IMR-90 (cell line): ENCODE measurements at regions not wholly inside any gene's neighbourhood (a gene's known extent, or its start where the extent isn't known, plus 50 kb on each side); places are given as distances from the start of the nearest gene placed in this dataset.

Experiments
- BHLHE40 ChIP-seq: fragments of 150-350 bp; IDR thresholded peaks from 2 replicates; pipeline ENCODE4 v1.6.1; 2016; ENCODE audit warnings: mild to moderate bottlenecking, low read depth, low read length
- CEBPB ChIP-seq: IDR thresholded peaks from 2 replicates; pipeline ENCODE4 v1.6.1; 2012; ENCODE audit warnings: low read depth, low read length, improper control_type of control experiment
- CHD1 ChIP-seq: IDR thresholded peaks from 2 replicates; pipeline ENCODE4 v1.6.1; 2012; ENCODE audit warnings: low read depth, low read length, improper control_type of control experiment
- FOS ChIP-seq: fragments of 150-350 bp; IDR thresholded peaks from 2 replicates; pipeline ENCODE4 v1.6.1; 2016; ENCODE audit warnings: low read depth, low read length
- MAZ ChIP-seq: IDR thresholded peaks from 2 replicates; pipeline ENCODE4 v1.6.1; 2012; ENCODE audit warnings: low read depth, mild to moderate bottlenecking, low read length, improper control_type of control experiment, moderate library complexity, borderline replicate concordance
- MXI1 ChIP-seq: IDR thresholded peaks from 2 replicates; pipeline ENCODE4 v1.6.1; 2012; ENCODE audit warnings: low read depth, mild to moderate bottlenecking, low read length, moderate library complexity, borderline replicate concordance
- POLR2A ChIP-seq: IDR thresholded peaks from 2 replicates; pipeline ENCODE4 v1.6.1; 2012; ENCODE audit warnings: mild to moderate bottlenecking, low read depth, low read length
- RAD21 ChIP-seq: IDR thresholded peaks from 2 replicates; pipeline ENCODE4 v1.6.1; 2012; ENCODE audit warnings: low read length, improper control_type of control experiment
- RCOR1 ChIP-seq: IDR thresholded peaks from 2 replicates; pipeline ENCODE4 v1.6.1; 2012; ENCODE audit warnings: mild to moderate bottlenecking, low read length, improper control_type of control experiment; ENCODE audit not compliant: insufficient replicate concordance
- RFX5 ChIP-seq: IDR thresholded peaks from 2 replicates; pipeline ENCODE4 v1.8.0; 2012; ENCODE audit warnings: low read depth, mild to moderate bottlenecking, low read length, moderate library complexity
- SMC3 ChIP-seq: fragments of 150-350 bp; IDR thresholded peaks from 2 replicates; pipeline ENCODE4 v1.6.1; 2016; ENCODE audit warnings: low read depth, mild to moderate bottlenecking, antibody characterized with exemption, low read length, moderate library complexity
- TF ChIP-seq, protein P1 (sequence below): conservative IDR thresholded peaks from 2 replicates; pipeline ENCODE4 v1.5.1; 2012; ENCODE audit warnings: mild to moderate bottlenecking, low read depth, low read length, improper control_type of control experiment
- TF ChIP-seq, protein P2 (sequence below): fragments of 150-350 bp; IDR thresholded peaks from 2 replicates; pipeline ENCODE4 v1.6.1; 2017; ENCODE audit warnings: mild to moderate bottlenecking, antibody characterized with exemption, low read length, low read depth
- TF ChIP-seq, protein P3 (sequence below): fragments of 150-350 bp; IDR thresholded peaks from 2 replicates; pipeline ENCODE4 v1.6.1; 2016; ENCODE audit warnings: low read depth, mild to moderate bottlenecking, low read length, moderate library complexity, borderline replicate concordance

DNA sequence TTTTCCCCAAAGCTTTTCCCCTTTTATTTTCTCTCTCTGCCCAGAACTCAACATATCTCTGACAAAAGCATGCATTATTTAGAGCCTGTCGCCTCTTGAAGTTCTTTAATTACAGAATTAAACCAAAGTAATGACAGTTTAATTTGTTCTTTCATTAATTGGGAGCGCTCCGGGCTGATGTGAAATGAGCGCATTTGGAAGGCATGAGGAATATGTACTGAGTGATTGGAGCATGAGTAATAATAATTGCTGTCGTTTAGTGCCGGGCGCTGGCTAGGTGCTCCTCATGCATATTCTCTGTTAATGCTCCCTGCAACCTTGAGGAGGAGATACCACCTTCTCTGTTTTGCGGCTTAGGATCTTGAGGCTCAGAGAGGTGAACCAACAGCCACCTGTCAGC is 120.5 kb downstream of the SLC25A47 start:
- no peak for TF ChIP-seq POLR2A
- TF ChIP-seq, protein P1, sequence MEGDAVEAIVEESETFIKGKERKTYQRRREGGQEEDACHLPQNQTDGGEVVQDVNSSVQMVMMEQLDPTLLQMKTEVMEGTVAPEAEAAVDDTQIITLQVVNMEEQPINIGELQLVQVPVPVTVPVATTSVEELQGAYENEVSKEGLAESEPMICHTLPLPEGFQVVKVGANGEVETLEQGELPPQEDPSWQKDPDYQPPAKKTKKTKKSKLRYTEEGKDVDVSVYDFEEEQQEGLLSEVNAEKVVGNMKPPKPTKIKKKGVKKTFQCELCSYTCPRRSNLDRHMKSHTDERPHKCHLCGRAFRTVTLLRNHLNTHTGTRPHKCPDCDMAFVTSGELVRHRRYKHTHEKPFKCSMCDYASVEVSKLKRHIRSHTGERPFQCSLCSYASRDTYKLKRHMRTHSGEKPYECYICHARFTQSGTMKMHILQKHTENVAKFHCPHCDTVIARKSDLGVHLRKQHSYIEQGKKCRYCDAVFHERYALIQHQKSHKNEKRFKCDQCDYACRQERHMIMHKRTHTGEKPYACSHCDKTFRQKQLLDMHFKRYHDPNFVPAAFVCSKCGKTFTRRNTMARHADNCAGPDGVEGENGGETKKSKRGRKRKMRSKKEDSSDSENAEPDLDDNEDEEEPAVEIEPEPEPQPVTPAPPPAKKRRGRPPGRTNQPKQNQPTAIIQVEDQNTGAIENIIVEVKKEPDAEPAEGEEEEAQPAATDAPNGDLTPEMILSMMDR: no peak
- TF ChIP-seq RAD21: no peak
- no peak for TF ChIP-seq MXI1
- TF ChIP-seq RCOR1: no peak
- TF ChIP-seq FOS: 0 out of 2 replicates have a peak, but pooled peaks have one; percentile 29
- no peak for TF ChIP-seq CEBPB
- no peak for TF ChIP-seq CHD1
- TF ChIP-seq, protein P2, sequence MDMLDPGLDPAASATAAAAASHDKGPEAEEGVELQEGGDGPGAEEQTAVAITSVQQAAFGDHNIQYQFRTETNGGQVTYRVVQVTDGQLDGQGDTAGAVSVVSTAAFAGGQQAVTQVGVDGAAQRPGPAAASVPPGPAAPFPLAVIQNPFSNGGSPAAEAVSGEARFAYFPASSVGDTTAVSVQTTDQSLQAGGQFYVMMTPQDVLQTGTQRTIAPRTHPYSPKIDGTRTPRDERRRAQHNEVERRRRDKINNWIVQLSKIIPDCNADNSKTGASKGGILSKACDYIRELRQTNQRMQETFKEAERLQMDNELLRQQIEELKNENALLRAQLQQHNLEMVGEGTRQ: no peak
- TF ChIP-seq, protein P3, sequence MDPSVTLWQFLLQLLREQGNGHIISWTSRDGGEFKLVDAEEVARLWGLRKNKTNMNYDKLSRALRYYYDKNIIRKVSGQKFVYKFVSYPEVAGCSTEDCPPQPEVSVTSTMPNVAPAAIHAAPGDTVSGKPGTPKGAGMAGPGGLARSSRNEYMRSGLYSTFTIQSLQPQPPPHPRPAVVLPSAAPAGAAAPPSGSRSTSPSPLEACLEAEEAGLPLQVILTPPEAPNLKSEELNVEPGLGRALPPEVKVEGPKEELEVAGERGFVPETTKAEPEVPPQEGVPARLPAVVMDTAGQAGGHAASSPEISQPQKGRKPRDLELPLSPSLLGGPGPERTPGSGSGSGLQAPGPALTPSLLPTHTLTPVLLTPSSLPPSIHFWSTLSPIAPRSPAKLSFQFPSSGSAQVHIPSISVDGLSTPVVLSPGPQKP: no peak
- no peak for TF ChIP-seq SMC3
- TF ChIP-seq BHLHE40: no peak
- TF ChIP-seq RFX5: no peak
- TF ChIP-seq MAZ: no peak
